Duodenal mucosa (tissue), 2 donors: ENCODE measurements at regions not wholly inside any gene's neighbourhood (a gene's known extent, or its start where the extent isn't known, plus 50 kb on each side); places are given as distances from the start of the nearest gene placed in this dataset.

Experiments used
- H3K27ac ChIP-seq: one replicate; pipeline ENCODE4 v1.7.0; 2013; ENCODE audit warnings: low read depth, low read length
- H3K27me3 ChIP-seq, 2 donors: one replicate each; pipeline ENCODE4 v1.7.0; 2013; ENCODE audit warnings: low read length in 2 of 2, control low read depth in 1 of 2; ENCODE audit not compliant: insufficient read depth in 2 of 2, control insufficient read depth in 1 of 2
- H3K36me3 ChIP-seq, 2 donors: one replicate each; pipeline ENCODE4 v1.7.0; 2013; ENCODE audit warnings: low read length in 2 of 2, control low read depth in 1 of 2; ENCODE audit not compliant: insufficient read depth in 2 of 2, control insufficient read depth in 1 of 2
- H3K4me1 ChIP-seq, 2 donors: one replicate each; pipeline ENCODE4 v1.7.0; 2013; ENCODE audit warnings: low read length in 2 of 2, control low read depth in 1 of 2; ENCODE audit not compliant: insufficient read depth in 2 of 2, control insufficient read depth in 1 of 2
- H3K4me3 ChIP-seq, 2 donors: one replicate each; pipeline ENCODE4 v1.7.0; 2013; ENCODE audit warnings: low read length in 2 of 2, low read depth in 1 of 2
- H3K9ac ChIP-seq, 2 donors: one replicate each; pipeline ENCODE4 v1.7.0; 2013; ENCODE audit warnings: low read length in 2 of 2, low read depth in 1 of 2
- H3K9me3 ChIP-seq, 2 donors: one replicate each; pipeline ENCODE4 v1.7.0; 2013; ENCODE audit warnings: low read length in 2 of 2, control low read depth in 1 of 2; ENCODE audit not compliant: control insufficient read depth in 1 of 2

- Histone ChIP-seq H3K9me3 (no peaks in the 10 kb centered on the region), H3K27ac (no peak overlapping the region), H3K4me1 (no peaks in the 10 kb centered on the region), H3K36me3 (no peaks in the 10 kb centered on the region), H3K4me3 (no peak overlapping the region), H3K27me3 (no peaks in the 10 kb centered on the region), H3K9ac (no peak overlapping the region)
Measured at GRCh38 chr14:101150039-101150610, 246.6 kb upstream of the RTL1 start.

- Histone ChIP-seq H3K4me3 (no peak overlapping the region), H3K36me3 (no peaks in the 10 kb centered on the region), H3K27me3 (no peaks in the 10 kb centered on the region), H3K9ac (no peak overlapping the region), H3K27ac (no peak overlapping the region), H3K4me1 (no peaks in the 10 kb centered on the region), H3K9me3 (no peaks in the 10 kb centered on the region)
Measured at GRCh38 chr14:101151226-101151926, 247.9 kb upstream of the RTL1 start.

- Histone ChIP-seq H3K4me3 (no peak overlapping the region), H3K4me1 (no peaks in the 10 kb centered on the region), H3K27me3 (no peaks in the 10 kb centered on the region), H3K9me3 (no peaks in the 10 kb centered on the region), H3K9ac (no peak overlapping the region), H3K27ac (no peak overlapping the region), H3K36me3 (no peaks in the 10 kb centered on the region)
Measured at GRCh38 chr14:101151927-101152305, 248.4 kb upstream of the RTL1 start.

- Histone ChIP-seq H3K4me3 (no peak overlapping the region), H3K4me1 (no peaks in the 10 kb centered on the region), H3K36me3 (no peaks in the 10 kb centered on the region), H3K9ac (no peak overlapping the region), H3K9me3 (no peaks in the 10 kb centered on the region), H3K27me3 (no peaks in the 10 kb centered on the region), H3K27ac (no peak overlapping the region)
Measured at GRCh38 chr14:101152855-101153254, 249.3 kb upstream of the RTL1 start.

- no peaks in the 10 kb centered on the region for H3K36me3 ChIP-seq
- H3K4me1 ChIP-seq = no peaks in the 10 kb centered on the region
- H3K9me3 ChIP-seq = no peaks in the 10 kb centered on the region
- H3K9ac ChIP-seq = no peak overlapping the region
- H3K27ac ChIP-seq = no peak overlapping the region
- no peak overlapping the region for H3K4me3 ChIP-seq
- H3K27me3 ChIP-seq = no peaks in the 10 kb centered on the region
Measured at GRCh38 chr14:101153691-101154090, 250.2 kb upstream of the RTL1 start.

GRCh38 chr14:101155575-101155974, 252.1 kb upstream of the RTL1 start:
- H3K9me3 ChIP-seq = no peaks in the 10 kb centered on the region
- H3K9ac ChIP-seq = no peak overlapping the region
- H3K4me1 ChIP-seq = no peaks in the 10 kb centered on the region
- no peak overlapping the region for H3K27ac ChIP-seq
- no peaks in the 10 kb centered on the region for H3K36me3 ChIP-seq
- no peaks in the 10 kb centered on the region for H3K27me3 ChIP-seq
- H3K4me3 ChIP-seq = no peak overlapping the region

GRCh38 chr14:101167428-101167827, 263.9 kb upstream of the RTL1 start:
- no peak overlapping the region for H3K27ac ChIP-seq
- no peak overlapping the region for H3K9ac ChIP-seq
- no peaks in the 10 kb centered on the region for H3K27me3 ChIP-seq
- H3K9me3 ChIP-seq = peaks cover 8 to 14% of the 10 kb centered on the region in 2 donors
- no peaks in the 10 kb centered on the region for H3K4me1 ChIP-seq
- no peaks in the 10 kb centered on the region for H3K36me3 ChIP-seq
- no peak overlapping the region for H3K4me3 ChIP-seq

GRCh38 chr14:101169267-101169666, 265.7 kb upstream of the RTL1 start:
- peaks cover 12 to 14% of the 10 kb centered on the region in 2 donors for H3K9me3 ChIP-seq
- H3K4me3 ChIP-seq = no peak overlapping the region
- H3K9ac ChIP-seq = no peak overlapping the region
- no peak overlapping the region for H3K27ac ChIP-seq
- no peaks in the 10 kb centered on the region for H3K36me3 ChIP-seq
- H3K4me1 ChIP-seq = no peaks in the 10 kb centered on the region
- no peaks in the 10 kb centered on the region for H3K27me3 ChIP-seq

GRCh38 chr14:101171650-101172049, 268.1 kb upstream of the RTL1 start:
- H3K9me3 ChIP-seq = peaks cover 10 to 14% of the 10 kb centered on the region in 2 donors
- H3K4me3 ChIP-seq = no peak overlapping the region
- H3K9ac ChIP-seq = no peak overlapping the region
- no peaks in the 10 kb centered on the region for H3K36me3 ChIP-seq
- H3K27ac ChIP-seq = no peak overlapping the region
- no peaks in the 10 kb centered on the region for H3K4me1 ChIP-seq
- H3K27me3 ChIP-seq = no peaks in the 10 kb centered on the region

- H3K4me1 ChIP-seq = no peaks in the 10 kb centered on the region
- H3K9ac ChIP-seq = no peak overlapping the region
- no peaks in the 10 kb centered on the region for H3K27me3 ChIP-seq
Measured at GRCh38 chr14:101173698-101174521, 270.4 kb upstream of the RTL1 start.

More at GRCh38 chr14:101173698-101174521, 270.4 kb upstream of the RTL1 start:
- Histone ChIP-seq H3K27ac (no peak overlapping the region), H3K9me3 (peaks cover 4% of the 10 kb centered on the region in 2 donors), H3K4me3 (no peak overlapping the region), H3K36me3 (no peaks in the 10 kb centered on the region)
